ENCODE measurements at regions not wholly inside any gene's neighbourhood (a gene's known extent, or its start where the extent isn't known, plus 50 kb on each side); places are given as distances from the start of the nearest gene placed in this dataset.

GRCh38 chr6:140140891-140141290 lies 766.4 kb upstream of the CITED2 start:
- ATAC-seq = no peak
- TF ChIP-seq POLR2A (IDR thresholded peaks at IDR 0.05) (no peak), EP300 (IDR thresholded peaks at IDR 0.05) (no peak), CTCF (IDR thresholded peaks at IDR 0.05) (no peak), POLR2AphosphoS5 (IDR thresholded peaks at IDR 0.05) (no peak)
- H3K9me3 ChIP-seq = no peaks in the 10 kb centered on the region
- H3K27me3 ChIP-seq = no peaks in the 10 kb centered on the region
- no peak overlapping the region for H3K27ac ChIP-seq
- no peak overlapping the region for H3K4me3 ChIP-seq
- no peaks in the 10 kb centered on the region for H3K36me3 ChIP-seq
- no peaks in the 10 kb centered on the region for H3K4me1 ChIP-seq
- WGBS, 2 donors (ENCODE audit: low coverage in 1 of 2) = 85 to 100% methylated on average over 1 of the region's 1 CpG

GRCh38 chr6:140138311-140139010 lies 764.0 kb upstream of the CITED2 start:
- TF ChIP-seq EP300 (IDR thresholded peaks at IDR 0.05) (no peak), POLR2A (IDR thresholded peaks at IDR 0.05) (no peak), POLR2AphosphoS5 (IDR thresholded peaks at IDR 0.05) (no peak), CTCF (IDR thresholded peaks at IDR 0.05) (no peak)
- Histone ChIP-seq H3K36me3 (no peaks in the 10 kb centered on the region), H3K27me3 (no peaks in the 10 kb centered on the region), H3K4me1 (no peaks in the 10 kb centered on the region), H3K9me3 (peaks cover 0 to 13% (median 0%) of the 10 kb centered on the region in 3 donors), H3K27ac (no peak overlapping the region), H3K4me3 (no peak overlapping the region)
- WGBS, 2 donors (ENCODE audit: low coverage in 1 of 2) = 63 to 78% methylated on average over 5 of the region's 5 CpGs
- ATAC-seq = no peak

- no peaks in the 10 kb centered on the region for H3K36me3 ChIP-seq
- H3K4me1 ChIP-seq = no peaks in the 10 kb centered on the region
- peaks cover 0 to 27% (median 3%) of the 10 kb centered on the region in 3 donors for H3K9me3 ChIP-seq
- ATAC-seq = no peak
- no peak for TF ChIP-seq EP300 (IDR thresholded peaks at IDR 0.05)
- no peak for TF ChIP-seq CTCF (IDR thresholded peaks at IDR 0.05)
- TF ChIP-seq POLR2AphosphoS5 (IDR thresholded peaks at IDR 0.05) = no peak
- TF ChIP-seq POLR2A (IDR thresholded peaks at IDR 0.05) = no peak
- no peak overlapping the region for H3K27ac ChIP-seq
- H3K4me3 ChIP-seq = no peak overlapping the region
- no peaks in the 10 kb centered on the region for H3K27me3 ChIP-seq
These were observed 759.8 kb upstream of the CITED2 start for GRCh38 chr6:140134224-140134623.

GRCh38 chr6:140130074-140130473 lies 755.6 kb upstream of the CITED2 start:
- no peak for TF ChIP-seq EP300 (IDR thresholded peaks at IDR 0.05)
- no peak for TF ChIP-seq POLR2A (IDR thresholded peaks at IDR 0.05)
- TF ChIP-seq CTCF (IDR thresholded peaks at IDR 0.05) = no peak
- TF ChIP-seq POLR2AphosphoS5 (IDR thresholded peaks at IDR 0.05) = no peak
- Histone ChIP-seq H3K4me1 (no peaks in the 10 kb centered on the region), H3K27ac (no peak overlapping the region), H3K9me3 (peaks cover 0 to 29% (median 3%) of the 10 kb centered on the region in 3 donors), H3K4me3 (no peak overlapping the region), H3K36me3 (no peaks in the 10 kb centered on the region), H3K27me3 (no peaks in the 10 kb centered on the region)
- no peak for ATAC-seq

- H3K4me3 ChIP-seq = no peak overlapping the region
- H3K36me3 ChIP-seq = no peaks in the 10 kb centered on the region
- WGBS, 2 donors (ENCODE audit: low coverage in 1 of 2) = 85 to 88% methylated on average over 1 to 2 of the region's 2 CpGs
- no peak for ATAC-seq
- H3K4me1 ChIP-seq = no peaks in the 10 kb centered on the region
- no peaks in the 10 kb centered on the region for H3K27me3 ChIP-seq
- no peak overlapping the region for H3K27ac ChIP-seq
- TF ChIP-seq POLR2AphosphoS5 (IDR thresholded peaks at IDR 0.05) = no peak
- no peak for TF ChIP-seq EP300 (IDR thresholded peaks at IDR 0.05)
- no peak for TF ChIP-seq CTCF (IDR thresholded peaks at IDR 0.05)
- TF ChIP-seq POLR2A (IDR thresholded peaks at IDR 0.05) = no peak
- peaks cover 0 to 10% (median 0%) of the 10 kb centered on the region in 3 donors for H3K9me3 ChIP-seq
These were observed 750.0 kb upstream of the CITED2 start for GRCh38 chr6:140124498-140124897.
